ENCODE measurements at regions not wholly inside any gene's neighbourhood (a gene's known extent, or its start where the extent isn't known, plus 50 kb on each side); places are given as distances from the start of the nearest gene placed in this dataset.

- H3K36me3 Mint-ChIP-seq, result no peaks in the 10 kb centered on the region
- TF ChIP-seq CTCF (IDR thresholded peaks at IDR 0.05; ENCODE audit: unreplicated experiment), result no peak
Observed at GRCh38 chr16:47983999-47984580, 171.7 kb downstream of the ABCC12 start.

GRCh38 chr16:47980212-47980611, 175.6 kb downstream of the ABCC12 start:
- no peak for TF ChIP-seq CTCF (IDR thresholded peaks at IDR 0.05; ENCODE audit: unreplicated experiment)
- no peaks in the 10 kb centered on the region for H3K4me1 Mint-ChIP-seq
- H3K4me3 Mint-ChIP-seq, result no peak overlapping the region
- H3K9me3 Mint-ChIP-seq, result no peaks in the 10 kb centered on the region
- H3K27me3 Mint-ChIP-seq (ENCODE audit: low read depth), result peaks cover 13% of the 10 kb centered on the region
- H3K27ac Mint-ChIP-seq, result no peak overlapping the region
- H3K36me3 Mint-ChIP-seq, result no peaks in the 10 kb centered on the region
- no peak for DNase-seq (ENCODE audit: low spot score in 2 of 2, unreplicated experiment in 2 of 2)

More at GRCh38 chr16:47983999-47984580, 171.7 kb downstream of the ABCC12 start:
- no peak for DNase-seq (ENCODE audit: low spot score in 2 of 2, unreplicated experiment in 2 of 2)
- H3K27me3 Mint-ChIP-seq (ENCODE audit: low read depth), result peaks cover 7% of the 10 kb centered on the region
- H3K4me1 Mint-ChIP-seq, result no peaks in the 10 kb centered on the region
- no peak overlapping the region for H3K27ac Mint-ChIP-seq
- H3K4me3 Mint-ChIP-seq, result no peak overlapping the region
- H3K9me3 Mint-ChIP-seq, result no peaks in the 10 kb centered on the region

GRCh38 chr16:47979616-47980182, 176.1 kb downstream of the ABCC12 start:
- no peaks in the 10 kb centered on the region for H3K36me3 Mint-ChIP-seq

DNA sequence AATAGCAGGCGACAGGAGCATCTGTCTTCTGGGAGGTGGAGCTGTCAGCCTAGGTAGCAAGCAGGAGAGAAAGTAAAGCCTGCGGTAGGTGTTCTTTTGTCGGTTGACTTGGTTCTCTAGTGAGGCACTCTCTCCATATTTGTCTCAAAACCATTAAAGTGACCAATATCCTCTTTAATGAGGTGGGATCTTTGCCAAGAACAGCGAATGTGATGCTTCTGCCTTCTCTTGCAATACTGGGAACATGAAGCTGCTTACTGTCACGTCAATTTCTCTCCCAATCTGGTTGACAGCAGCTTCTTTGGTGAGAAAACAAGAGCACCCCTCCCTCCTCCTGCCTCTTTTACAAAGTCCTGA, 176.7 kb downstream of the ABCC12 start:
- peaks cover 13% of the 10 kb centered on the region for H3K27me3 Mint-ChIP-seq (ENCODE audit: low read depth)
- no peak for TF ChIP-seq CTCF (IDR thresholded peaks at IDR 0.05; ENCODE audit: unreplicated experiment)
- no peak overlapping the region for H3K27ac Mint-ChIP-seq
- no peaks in the 10 kb centered on the region for H3K4me1 Mint-ChIP-seq
- no peak overlapping the region for H3K4me3 Mint-ChIP-seq
- no peaks in the 10 kb centered on the region for H3K36me3 Mint-ChIP-seq
- no peaks in the 10 kb centered on the region for H3K9me3 Mint-ChIP-seq
- no peak for DNase-seq (ENCODE audit: low spot score in 2 of 2, unreplicated experiment in 2 of 2)

More at GRCh38 chr16:47979616-47980182, 176.1 kb downstream of the ABCC12 start:
- Mint-ChIP-seq H3K4me3 (no peak overlapping the region), H3K27ac (no peak overlapping the region), H3K4me1 (no peaks in the 10 kb centered on the region), H3K27me3 (ENCODE audit: low read depth) (peaks cover 13% of the 10 kb centered on the region), H3K9me3 (no peaks in the 10 kb centered on the region)
- no peak for TF ChIP-seq CTCF (IDR thresholded peaks at IDR 0.05; ENCODE audit: unreplicated experiment)
- no peak for DNase-seq (ENCODE audit: low spot score in 2 of 2, unreplicated experiment in 2 of 2)

- no peaks in the 10 kb centered on the region for H3K36me3 Mint-ChIP-seq
- no peaks in the 10 kb centered on the region for H3K9me3 Mint-ChIP-seq
- H3K27me3 Mint-ChIP-seq (ENCODE audit: low read depth), result peaks cover 13% of the 10 kb centered on the region
- H3K27ac Mint-ChIP-seq, result no peak overlapping the region
- no peaks in the 10 kb centered on the region for H3K4me1 Mint-ChIP-seq
- no peak for TF ChIP-seq CTCF (IDR thresholded peaks at IDR 0.05; ENCODE audit: unreplicated experiment)
- H3K4me3 Mint-ChIP-seq, result no peak overlapping the region
- no peak for DNase-seq (ENCODE audit: low spot score in 2 of 2, unreplicated experiment in 2 of 2)
Observed at GRCh38 chr16:47978491-47979163, 177.2 kb downstream of the ABCC12 start.
